ENCODE measurements at regions not wholly inside any gene's neighbourhood (a gene's known extent, or its start where the extent isn't known, plus 50 kb on each side); places are given as distances from the start of the nearest gene placed in this dataset.

DNA sequence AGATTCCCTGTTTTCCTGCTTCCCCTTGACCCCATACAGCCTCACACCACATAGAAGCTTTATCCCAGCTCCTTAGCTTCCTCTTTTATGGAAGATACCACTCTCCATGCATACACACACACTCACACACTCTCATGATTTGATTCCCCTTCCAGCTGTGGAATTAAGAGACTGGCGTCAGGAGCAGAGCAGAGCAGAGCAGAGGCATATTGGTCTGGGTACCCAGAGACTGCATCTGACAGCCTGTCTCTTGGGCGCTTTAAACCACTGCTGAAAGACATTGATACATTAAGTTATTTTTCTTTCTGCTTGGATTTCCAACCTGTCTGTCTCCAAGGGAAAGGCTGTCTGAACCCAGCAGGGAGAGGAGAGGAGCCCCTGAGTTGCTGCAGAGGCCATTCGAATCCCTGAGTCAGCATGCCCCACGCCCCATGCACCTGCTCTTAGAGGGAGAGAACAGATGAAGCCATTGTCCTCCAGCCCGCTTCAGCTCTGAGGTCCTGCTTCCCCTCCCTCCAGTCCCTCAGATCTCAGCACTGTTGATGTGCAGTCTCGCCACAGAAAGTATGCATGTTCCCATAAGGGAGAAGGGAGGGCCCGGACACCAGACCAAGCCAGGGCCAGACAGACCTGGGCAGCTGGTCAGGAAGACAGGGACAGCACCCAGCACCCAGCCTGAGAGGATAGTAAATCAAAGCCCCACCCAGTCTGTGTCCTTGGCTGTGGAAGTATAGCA is 66.7 kb upstream of the GJB5 start:
- H3K79me2 ChIP-seq (ENCODE audit: insufficient read depth, low read length): no peaks in the 10 kb centered on the region
- H4K20me1 ChIP-seq (ENCODE audit: low read depth, low read length): no peaks in the 10 kb centered on the region
- no peaks in the 10 kb centered on the region for H3K9me3 ChIP-seq (ENCODE audit: insufficient read depth, low read length)

DNA sequence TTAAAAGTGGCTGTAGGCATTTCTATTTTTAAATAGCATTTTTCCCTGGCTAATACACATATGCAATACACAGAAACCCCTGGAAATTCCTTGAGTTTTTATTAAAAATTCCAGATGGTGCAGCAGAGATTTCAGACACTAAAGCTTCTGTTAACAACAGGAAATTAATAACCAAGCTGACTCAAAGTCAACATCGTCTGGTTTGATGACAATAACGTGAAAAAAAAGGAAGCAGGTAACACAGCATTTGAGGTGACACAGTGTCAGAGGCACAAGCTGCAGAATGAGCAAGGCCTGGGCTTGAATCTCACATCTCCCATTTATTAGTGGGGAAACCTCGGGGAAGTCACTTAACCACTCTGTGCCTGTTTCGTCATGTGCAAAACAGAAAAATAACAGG is 64.6 kb upstream of the GJB5 start:
- TF ChIP-seq, protein P1, sequence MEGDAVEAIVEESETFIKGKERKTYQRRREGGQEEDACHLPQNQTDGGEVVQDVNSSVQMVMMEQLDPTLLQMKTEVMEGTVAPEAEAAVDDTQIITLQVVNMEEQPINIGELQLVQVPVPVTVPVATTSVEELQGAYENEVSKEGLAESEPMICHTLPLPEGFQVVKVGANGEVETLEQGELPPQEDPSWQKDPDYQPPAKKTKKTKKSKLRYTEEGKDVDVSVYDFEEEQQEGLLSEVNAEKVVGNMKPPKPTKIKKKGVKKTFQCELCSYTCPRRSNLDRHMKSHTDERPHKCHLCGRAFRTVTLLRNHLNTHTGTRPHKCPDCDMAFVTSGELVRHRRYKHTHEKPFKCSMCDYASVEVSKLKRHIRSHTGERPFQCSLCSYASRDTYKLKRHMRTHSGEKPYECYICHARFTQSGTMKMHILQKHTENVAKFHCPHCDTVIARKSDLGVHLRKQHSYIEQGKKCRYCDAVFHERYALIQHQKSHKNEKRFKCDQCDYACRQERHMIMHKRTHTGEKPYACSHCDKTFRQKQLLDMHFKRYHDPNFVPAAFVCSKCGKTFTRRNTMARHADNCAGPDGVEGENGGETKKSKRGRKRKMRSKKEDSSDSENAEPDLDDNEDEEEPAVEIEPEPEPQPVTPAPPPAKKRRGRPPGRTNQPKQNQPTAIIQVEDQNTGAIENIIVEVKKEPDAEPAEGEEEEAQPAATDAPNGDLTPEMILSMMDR (IDR thresholded peaks at IDR 0.05; ENCODE audit: insufficient read depth, low read length, poor library complexity, severe bottlenecking): no peak
- TF ChIP-seq EZH2phosphoT487 (conservative IDR thresholded peaks at IDR 0.05; ENCODE audit: low read length): no peak
- H3K9me3 ChIP-seq (ENCODE audit: insufficient read depth, low read length): no peaks in the 10 kb centered on the region
- H3F3A ChIP-seq (ENCODE audit: insufficient read depth): no peaks in the 10 kb centered on the region
- H3K27ac ChIP-seq (ENCODE audit: low read depth, low read length): no peak overlapping the region
- H3K27me3 ChIP-seq (ENCODE audit: low read length): no peaks in the 10 kb centered on the region
- H2AFZ ChIP-seq (ENCODE audit: low read depth, low read length, severe bottlenecking): no peak overlapping the region
- H3K9me2 ChIP-seq (replicated peaks; ENCODE audit: insufficient read depth, low read length): no peaks in the 10 kb centered on the region
- H3K4me2 ChIP-seq (ENCODE audit: low read depth, low read length, poor library complexity, severe bottlenecking): no peak overlapping the region
- no peaks in the 10 kb centered on the region for H4K20me1 ChIP-seq (ENCODE audit: low read depth, low read length)
- H3K4me3 ChIP-seq (ENCODE audit: insufficient read depth, low read length, poor library complexity, severe bottlenecking): no peak overlapping the region
- no peak overlapping the region for H3K9ac ChIP-seq (ENCODE audit: low read length)
- H3K79me2 ChIP-seq (ENCODE audit: insufficient read depth, low read length): no peaks in the 10 kb centered on the region
- no peaks in the 10 kb centered on the region for H3K36me3 ChIP-seq (ENCODE audit: low read length)

More for the DNA sequence above, 66.7 kb upstream of the GJB5 start:
- H3K4me2 ChIP-seq (ENCODE audit: low read depth, low read length, poor library complexity, severe bottlenecking): no peak overlapping the region
- no peak overlapping the region for H2AFZ ChIP-seq (ENCODE audit: low read depth, low read length, severe bottlenecking)
- H3K4me3 ChIP-seq (ENCODE audit: insufficient read depth, low read length, poor library complexity, severe bottlenecking): no peak overlapping the region
- no peak overlapping the region for H3K27ac ChIP-seq (ENCODE audit: low read depth, low read length)
- no peaks in the 10 kb centered on the region for H3F3A ChIP-seq (ENCODE audit: insufficient read depth)
- no peaks in the 10 kb centered on the region for H3K9me2 ChIP-seq (replicated peaks; ENCODE audit: insufficient read depth, low read length)
- no peak overlapping the region for H3K9ac ChIP-seq (ENCODE audit: low read length)
- TF ChIP-seq, protein P1 (IDR thresholded peaks at IDR 0.05; ENCODE audit: insufficient read depth, low read length, poor library complexity, severe bottlenecking): no peak
- TF ChIP-seq EZH2phosphoT487 (conservative IDR thresholded peaks at IDR 0.05; ENCODE audit: low read length): no peak
- H3K36me3 ChIP-seq (ENCODE audit: low read length): no peaks in the 10 kb centered on the region
- no peaks in the 10 kb centered on the region for H3K27me3 ChIP-seq (ENCODE audit: low read length)

DNA sequence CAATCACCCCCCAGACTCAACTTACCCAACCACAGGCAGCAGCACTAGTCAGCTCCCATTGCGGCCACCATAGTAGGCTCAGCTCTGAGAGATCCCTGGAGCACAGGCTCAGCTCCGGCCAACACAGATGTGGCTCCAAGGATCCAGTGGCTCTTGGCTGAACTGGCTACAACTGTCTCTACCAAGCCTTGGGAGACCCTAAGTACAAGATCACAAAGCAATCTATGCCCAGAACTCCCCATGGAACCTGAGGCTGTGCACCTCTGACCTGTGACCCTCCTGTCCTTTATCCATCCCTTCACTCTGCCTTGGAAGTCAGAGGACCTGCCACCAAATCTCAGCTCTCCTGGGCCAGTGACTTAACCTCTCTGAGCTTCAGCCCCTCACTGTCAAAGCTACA is 61.8 kb upstream of the GJB5 start:
- H3K27ac ChIP-seq (ENCODE audit: low read depth, low read length): no peak overlapping the region
- TF ChIP-seq EZH2phosphoT487 (conservative IDR thresholded peaks at IDR 0.05; ENCODE audit: low read length): no peak
- TF ChIP-seq, protein P1 (IDR thresholded peaks at IDR 0.05; ENCODE audit: insufficient read depth, low read length, poor library complexity, severe bottlenecking): no peak
- H3K36me3 ChIP-seq (ENCODE audit: low read length): no peaks in the 10 kb centered on the region
- H3K9me3 ChIP-seq (ENCODE audit: insufficient read depth, low read length): no peaks in the 10 kb centered on the region
- H2AFZ ChIP-seq (ENCODE audit: low read depth, low read length, severe bottlenecking): no peak overlapping the region
- no peak overlapping the region for H3K4me3 ChIP-seq (ENCODE audit: insufficient read depth, low read length, poor library complexity, severe bottlenecking)
- no peaks in the 10 kb centered on the region for H3K27me3 ChIP-seq (ENCODE audit: low read length)
- H3K9ac ChIP-seq (ENCODE audit: low read length): no peak overlapping the region
- no peaks in the 10 kb centered on the region for H3F3A ChIP-seq (ENCODE audit: insufficient read depth)
- no peaks in the 10 kb centered on the region for H3K9me2 ChIP-seq (replicated peaks; ENCODE audit: insufficient read depth, low read length)
- H3K4me2 ChIP-seq (ENCODE audit: low read depth, low read length, poor library complexity, severe bottlenecking): no peak overlapping the region
- H3K79me2 ChIP-seq (ENCODE audit: insufficient read depth, low read length): no peaks in the 10 kb centered on the region
- no peaks in the 10 kb centered on the region for H4K20me1 ChIP-seq (ENCODE audit: low read depth, low read length)

Measured in SU-DHL-6 (cell line).